BLaER1 (cell line): ENCODE measurements at regions not wholly inside any gene's neighbourhood (a gene's known extent, or its start where the extent isn't known, plus 50 kb on each side); places are given as distances from the start of the nearest gene placed in this dataset.

Experiments
- H3K27ac ChIP-seq: shearing (Covaris generic); formaldehyde crosslinking; 2 replicates; pipeline ENCODE4 v1.8.1; 2022
- H3K27me3 ChIP-seq: shearing (Covaris generic); formaldehyde crosslinking; 2 replicates; pipeline ENCODE4 v1.8.1; 2022
- H3K36me3 ChIP-seq: shearing (Covaris generic); formaldehyde crosslinking; 2 replicates; pipeline ENCODE4 v1.8.1; 2022
- H3K4me1 ChIP-seq: shearing (Covaris generic); formaldehyde crosslinking; 2 replicates; pipeline ENCODE4 v1.8.1; 2022
- H3K4me2 ChIP-seq: shearing (Covaris generic); formaldehyde crosslinking; 2 replicates; pipeline ENCODE4 v1.8.1; 2022
- H3K4me3 ChIP-seq: shearing (Covaris generic); formaldehyde crosslinking; 2 replicates; pipeline ENCODE4 v1.8.1; 2022
- H3K9ac ChIP-seq: shearing (Covaris generic); formaldehyde crosslinking; 2 replicates; pipeline ENCODE4 v1.8.1; 2022
- H3K9me3 ChIP-seq: shearing (Covaris generic); formaldehyde crosslinking; 2 replicates; pipeline ENCODE4 v1.8.1; 2022
- H4K20me1 ChIP-seq: shearing (Covaris generic); formaldehyde crosslinking; 2 replicates; pipeline ENCODE4 v1.8.1; 2022
- Cebpa-rat ChIP-seq: shearing (Covaris generic); IDR thresholded peaks from 2 replicates; pipeline ENCODE4 v1.8.1; 2022

GRCh38 chr2:236653863-236654262 lies 84.2 kb downstream of the ACKR3 start:
- Histone ChIP-seq H3K9me3 (no peaks in the 10 kb centered on the region), H3K4me3 (no peak overlapping the region), H3K27me3 (no peaks in the 10 kb centered on the region), H3K36me3 (no peaks in the 10 kb centered on the region), H3K27ac (no peak overlapping the region), H4K20me1 (no peaks in the 10 kb centered on the region), H3K9ac (no peak overlapping the region), H3K4me2 (no peak overlapping the region), H3K4me1 (peaks cover 7% of the 10 kb centered on the region)
- no peak for TF ChIP-seq Cebpa-rat

GRCh38 chr2:236654496-236654895 lies 84.9 kb downstream of the ACKR3 start:
- H3K36me3 ChIP-seq = no peaks in the 10 kb centered on the region
- H3K27ac ChIP-seq = no peak overlapping the region
- H3K9ac ChIP-seq = no peak overlapping the region
- H3K4me1 ChIP-seq = peaks cover 7% of the 10 kb centered on the region
- no peak for TF ChIP-seq Cebpa-rat
- no peaks in the 10 kb centered on the region for H4K20me1 ChIP-seq
- H3K4me3 ChIP-seq = no peak overlapping the region
- H3K9me3 ChIP-seq = no peaks in the 10 kb centered on the region
- peak overlapping the region; percentile 32 for H3K4me2 ChIP-seq
- H3K27me3 ChIP-seq = no peaks in the 10 kb centered on the region

GRCh38 chr2:236656166-236656565 lies 86.5 kb downstream of the ACKR3 start:
- H3K27ac ChIP-seq = no peak overlapping the region
- TF ChIP-seq Cebpa-rat = no peak
- peaks cover 7% of the 10 kb centered on the region for H3K4me1 ChIP-seq
- H3K4me3 ChIP-seq = no peak overlapping the region
- no peaks in the 10 kb centered on the region for H3K27me3 ChIP-seq
- no peak overlapping the region for H3K9ac ChIP-seq
- H3K9me3 ChIP-seq = no peaks in the 10 kb centered on the region
- H3K36me3 ChIP-seq = no peaks in the 10 kb centered on the region
- no peaks in the 10 kb centered on the region for H4K20me1 ChIP-seq
- no peak overlapping the region for H3K4me2 ChIP-seq

GRCh38 chr2:236656721-236657120 lies 87.1 kb downstream of the ACKR3 start:
- H3K27ac ChIP-seq = no peak overlapping the region
- no peak for TF ChIP-seq Cebpa-rat
- H3K9ac ChIP-seq = no peak overlapping the region
- no peaks in the 10 kb centered on the region for H3K36me3 ChIP-seq
- no peak overlapping the region for H3K4me3 ChIP-seq
- H4K20me1 ChIP-seq = no peaks in the 10 kb centered on the region
- H3K9me3 ChIP-seq = no peaks in the 10 kb centered on the region
- H3K27me3 ChIP-seq = no peaks in the 10 kb centered on the region
- H3K4me2 ChIP-seq = no peak overlapping the region
- peaks cover 7% of the 10 kb centered on the region for H3K4me1 ChIP-seq

- TF ChIP-seq Cebpa-rat = no peak
- Histone ChIP-seq H3K4me2 (no peak overlapping the region), H3K27ac (no peak overlapping the region), H3K36me3 (no peaks in the 10 kb centered on the region), H3K9me3 (no peaks in the 10 kb centered on the region), H4K20me1 (no peaks in the 10 kb centered on the region), H3K4me1 (peaks cover 7% of the 10 kb centered on the region), H3K9ac (no peak overlapping the region), H3K4me3 (no peak overlapping the region), H3K27me3 (no peaks in the 10 kb centered on the region)
Observed at GRCh38 chr2:236657215-236657614, 87.6 kb downstream of the ACKR3 start.

GRCh38 chr2:236657801-236658200 lies 88.2 kb downstream of the ACKR3 start:
- Histone ChIP-seq H4K20me1 (no peaks in the 10 kb centered on the region), H3K4me1 (peaks cover 7% of the 10 kb centered on the region), H3K9me3 (no peaks in the 10 kb centered on the region), H3K27ac (no peak overlapping the region), H3K27me3 (no peaks in the 10 kb centered on the region), H3K36me3 (no peaks in the 10 kb centered on the region), H3K9ac (no peak overlapping the region), H3K4me3 (no peak overlapping the region), H3K4me2 (no peak overlapping the region)
- no peak for TF ChIP-seq Cebpa-rat

- peaks cover 5% of the 10 kb centered on the region for H3K4me1 ChIP-seq
- H3K9me3 ChIP-seq = no peaks in the 10 kb centered on the region
- H3K9ac ChIP-seq = no peak overlapping the region
- no peaks in the 10 kb centered on the region for H3K36me3 ChIP-seq
- no peaks in the 10 kb centered on the region for H3K27me3 ChIP-seq
- no peak for TF ChIP-seq Cebpa-rat
- H3K4me3 ChIP-seq = no peak overlapping the region
- H3K27ac ChIP-seq = no peak overlapping the region
- H4K20me1 ChIP-seq = no peaks in the 10 kb centered on the region
- no peak overlapping the region for H3K4me2 ChIP-seq
Observed at GRCh38 chr2:236658974-236659757, 89.5 kb downstream of the ACKR3 start.

GRCh38 chr2:236659758-236660150 lies 90.1 kb downstream of the ACKR3 start:
- no peak overlapping the region for H3K9ac ChIP-seq
- no peaks in the 10 kb centered on the region for H3K9me3 ChIP-seq
- H3K36me3 ChIP-seq = no peaks in the 10 kb centered on the region
- peaks cover 4% of the 10 kb centered on the region for H3K4me1 ChIP-seq
- no peaks in the 10 kb centered on the region for H3K27me3 ChIP-seq
- H3K27ac ChIP-seq = no peak overlapping the region
- no peak overlapping the region for H3K4me2 ChIP-seq
- no peaks in the 10 kb centered on the region for H4K20me1 ChIP-seq
- TF ChIP-seq Cebpa-rat = no peak
- no peak overlapping the region for H3K4me3 ChIP-seq

- no peak overlapping the region for H3K4me2 ChIP-seq
- no peaks in the 10 kb centered on the region for H3K27me3 ChIP-seq
- peaks cover 4% of the 10 kb centered on the region; the same call in 1 of the 2 replicates for H3K9me3 ChIP-seq
- H4K20me1 ChIP-seq = no peaks in the 10 kb centered on the region
- H3K27ac ChIP-seq = no peak overlapping the region
- no peak for TF ChIP-seq Cebpa-rat
- no peak overlapping the region for H3K4me3 ChIP-seq
- H3K36me3 ChIP-seq = no peaks in the 10 kb centered on the region
- peaks cover 18% of the 10 kb centered on the region for H3K4me1 ChIP-seq
- H3K9ac ChIP-seq = no peak overlapping the region
Observed at GRCh38 chr2:236661061-236661761, 91.6 kb downstream of the ACKR3 start.

- no peaks in the 10 kb centered on the region for H3K27me3 ChIP-seq
- H3K9ac ChIP-seq = no peak overlapping the region
- H3K27ac ChIP-seq = no peak overlapping the region
- TF ChIP-seq Cebpa-rat = no peak
- peaks cover 9% of the 10 kb centered on the region; the same call in 1 of the 2 replicates for H3K9me3 ChIP-seq
- no peaks in the 10 kb centered on the region for H4K20me1 ChIP-seq
- no peak overlapping the region for H3K4me2 ChIP-seq
- H3K4me1 ChIP-seq = peaks cover 18% of the 10 kb centered on the region
- no peaks in the 10 kb centered on the region for H3K36me3 ChIP-seq
- no peak overlapping the region for H3K4me3 ChIP-seq
Observed at GRCh38 chr2:236661762-236662110, 92.1 kb downstream of the ACKR3 start.
